ENCODE measurements at regions not wholly inside any gene's neighbourhood (a gene's known extent, or its start where the extent isn't known, plus 50 kb on each side); places are given as distances from the start of the nearest gene placed in this dataset.

GRCh38 chr17:36748272-36748671 lies 146.9 kb downstream of the MRM1 start:
- ATAC-seq: no peak
- Histone ChIP-seq H3K4me3 (no peak overlapping the region), H3K27me3 (peaks cover 6 to 15% (median 8%) of the 10 kb centered on the region in 3 donors), H3K9me3 (no peaks in the 10 kb centered on the region), H3K36me3 (no peaks in the 10 kb centered on the region), H3K27ac (no peak overlapping the region), H3K4me1 (no peaks in the 10 kb centered on the region)
- intact Hi-C loops (cut with DNase I; ENCODE audit: low total_unique reads) (no loop called here), in situ Hi-C loops (cut with MboI; ENCODE audit: low sequenced_read_pairs in 4 of 4) (no loop called here)
- TF ChIP-seq POLR2A (IDR thresholded peaks at IDR 0.05) (no peak), CTCF (IDR thresholded peaks at IDR 0.05 in 4 of 5, conservative IDR thresholded peaks at IDR 0.05 in 1 of 5) (no peak)
- no peak for DNase-seq

GRCh38 chr17:36749493-36749892 lies 148.1 kb downstream of the MRM1 start:
- no peak for DNase-seq
- Histone ChIP-seq H3K4me3 (no peak overlapping the region), H3K4me1 (no peaks in the 10 kb centered on the region), H3K36me3 (no peaks in the 10 kb centered on the region), H3K27ac (no peak overlapping the region), H3K27me3 (peaks cover 6 to 15% (median 8%) of the 10 kb centered on the region in 3 donors), H3K9me3 (no peaks in the 10 kb centered on the region)
- TF ChIP-seq CTCF (IDR thresholded peaks at IDR 0.05 in 4 of 5, conservative IDR thresholded peaks at IDR 0.05 in 1 of 5) (no peak), POLR2A (IDR thresholded peaks at IDR 0.05) (no peak)
- in situ Hi-C loops (cut with MboI; ENCODE audit: low sequenced_read_pairs in 4 of 4): no loop called here
- intact Hi-C loops (cut with DNase I; ENCODE audit: low total_unique reads): no loop called here
- no peak for ATAC-seq

GRCh38 chr17:36750316-36750885 lies 149.0 kb downstream of the MRM1 start:
- H3K27me3 ChIP-seq: peaks cover 6 to 15% (median 8%) of the 10 kb centered on the region in 3 donors
- DNase-seq (no peak), ATAC-seq (no peak)
- no peak overlapping the region for H3K4me3 ChIP-seq
- TF ChIP-seq POLR2A (IDR thresholded peaks at IDR 0.05) (no peak), CTCF (IDR thresholded peaks at IDR 0.05 in 4 of 5, conservative IDR thresholded peaks at IDR 0.05 in 1 of 5) (no peak)
- H3K27ac ChIP-seq: no peak overlapping the region
- H3K36me3 ChIP-seq: no peaks in the 10 kb centered on the region
- in situ Hi-C loops (cut with MboI; ENCODE audit: low sequenced_read_pairs in 4 of 4) (loop anchor here in 1 of 4 donors (25.0 kb wide), 1 partner anchor 88 kb away; no protein-coding TSS in a partner anchor), intact Hi-C loops (cut with DNase I; ENCODE audit: low total_unique reads) (no loop called here)
- no peaks in the 10 kb centered on the region for H3K4me1 ChIP-seq
- H3K9me3 ChIP-seq: no peaks in the 10 kb centered on the region

GRCh38 chr17:36752096-36752888 lies 150.9 kb downstream of the MRM1 start:
- in situ Hi-C loops (cut with MboI; ENCODE audit: low sequenced_read_pairs in 4 of 4): loop anchor here in 1 of 4 donors (25.0 kb wide), 1 partner anchor 90 kb away; no protein-coding TSS in a partner anchor
- Histone ChIP-seq H3K4me1 (no peaks in the 10 kb centered on the region), H3K4me3 (no peak overlapping the region), H3K27me3 (peaks cover 6 to 22% (median 8%) of the 10 kb centered on the region in 3 donors), H3K9me3 (no peaks in the 10 kb centered on the region), H3K27ac (no peak overlapping the region), H3K36me3 (no peaks in the 10 kb centered on the region)
- ATAC-seq: no peak
- no peak for TF ChIP-seq POLR2A (IDR thresholded peaks at IDR 0.05)
- no peak for TF ChIP-seq CTCF (IDR thresholded peaks at IDR 0.05 in 4 of 5, conservative IDR thresholded peaks at IDR 0.05 in 1 of 5)
- no peak for DNase-seq
- intact Hi-C loops (cut with DNase I; ENCODE audit: low total_unique reads): no loop called here
